Activated CD4-positive, alpha-beta T cell treated with anti-CD3 and anti-CD28 coated beads, Interleukin-2, amount 10 ng/mL, durations not matched to agents 7 days and 5 days (primary cell): ENCODE measurements at regions not wholly inside any gene's neighbourhood (a gene's known extent, or its start where the extent isn't known, plus 50 kb on each side); places are given as distances from the start of the nearest gene placed in this dataset.

ENCODE experiments used
- CTCF ChIA-PET: fragments of 350-600 bp; sonication (Branson Sonifier 250); formaldehyde crosslinking; loops from one replicate; lab custom pipeline; 2021; ENCODE audit warnings: antibody characterized with exemption; lab: Charles Lee
- POLR2A ChIA-PET: fragments of 350-600 bp; sonication (Branson Sonifier 250); formaldehyde crosslinking; loops from one replicate; lab custom pipeline; 2021; ENCODE audit warnings: antibody characterized with exemption; lab: Charles Lee
- DNase-seq: peaks from one replicate; pipeline ENCODE4 v3.0.0-alpha.2; 2020
- H3K27ac Mint-ChIP-seq: one replicate; pipeline ENCODE4 v1.8.0; 2021; ENCODE audit warnings: mild to moderate bottlenecking, moderate library complexity, mixed read lengths
- H3K27me3 Mint-ChIP-seq: one replicate; pipeline ENCODE4 v1.8.0; 2021; ENCODE audit warnings: mixed read lengths
- H3K36me3 Mint-ChIP-seq: one replicate; pipeline ENCODE4 v1.8.0; 2021; ENCODE audit warnings: low read depth, mixed read lengths
- H3K4me1 Mint-ChIP-seq: one replicate; pipeline ENCODE4 v1.8.0; 2021; ENCODE audit warnings: mixed read lengths
- H3K4me3 Mint-ChIP-seq: one replicate; pipeline ENCODE4 v1.8.0; 2021; ENCODE audit warnings: mild to moderate bottlenecking, moderate library complexity, mixed read lengths
- H3K9me3 Mint-ChIP-seq: one replicate; pipeline ENCODE4 v1.8.0; 2021; ENCODE audit warnings: mixed read lengths

- no peaks in the 10 kb centered on the region for H3K27me3 Mint-ChIP-seq
- H3K27ac Mint-ChIP-seq = no peak overlapping the region
- no peaks in the 10 kb centered on the region for H3K36me3 Mint-ChIP-seq
- no peaks in the 10 kb centered on the region for H3K4me1 Mint-ChIP-seq
- CTCF ChIA-PET = no interaction called here
- no peak overlapping the region for H3K4me3 Mint-ChIP-seq
- POLR2A ChIA-PET = no interaction called here
- no peak for DNase-seq
- no peaks in the 10 kb centered on the region for H3K9me3 Mint-ChIP-seq
Observed at GRCh38 chr4:147307896-147308674, 172.8 kb upstream of the EDNRA start.

- POLR2A ChIA-PET = interaction anchor here (0.6 kb wide), 1 partner anchor 20 kb away, joined by 3 read pairs; no protein-coding TSS in a partner anchor
- Mint-ChIP-seq H3K9me3 (no peaks in the 10 kb centered on the region), H3K27me3 (no peaks in the 10 kb centered on the region), H3K4me3 (no peak overlapping the region), H3K4me1 (no peaks in the 10 kb centered on the region), H3K36me3 (no peaks in the 10 kb centered on the region), H3K27ac (no peak overlapping the region)
- no peak for DNase-seq
- CTCF ChIA-PET = no interaction called here
Observed at GRCh38 chr4:147309434-147309833, 171.5 kb upstream of the EDNRA start.

GRCh38 chr4:147310312-147310711 is 170.6 kb upstream of the EDNRA start:
- ChIA-PET POLR2A (no interaction called here), CTCF (no interaction called here)
- no peak overlapping the region for H3K27ac Mint-ChIP-seq
- no peak for DNase-seq
- no peaks in the 10 kb centered on the region for H3K27me3 Mint-ChIP-seq
- no peaks in the 10 kb centered on the region for H3K36me3 Mint-ChIP-seq
- no peaks in the 10 kb centered on the region for H3K4me1 Mint-ChIP-seq
- no peak overlapping the region for H3K4me3 Mint-ChIP-seq
- no peaks in the 10 kb centered on the region for H3K9me3 Mint-ChIP-seq

- H3K4me3 Mint-ChIP-seq = no peak overlapping the region
- no peak overlapping the region for H3K27ac Mint-ChIP-seq
- no peaks in the 10 kb centered on the region for H3K9me3 Mint-ChIP-seq
- POLR2A ChIA-PET = no interaction called here
- H3K36me3 Mint-ChIP-seq = no peaks in the 10 kb centered on the region
- H3K4me1 Mint-ChIP-seq = no peaks in the 10 kb centered on the region
- DNase-seq = no peak
- CTCF ChIA-PET = no interaction called here
- no peaks in the 10 kb centered on the region for H3K27me3 Mint-ChIP-seq
Observed at GRCh38 chr4:147311956-147312355, 168.9 kb upstream of the EDNRA start.

- ChIA-PET POLR2A (no interaction called here), CTCF (no interaction called here)
- Mint-ChIP-seq H3K9me3 (no peaks in the 10 kb centered on the region), H3K27me3 (no peaks in the 10 kb centered on the region), H3K27ac (no peak overlapping the region), H3K4me1 (no peaks in the 10 kb centered on the region), H3K4me3 (no peak overlapping the region), H3K36me3 (no peaks in the 10 kb centered on the region)
- no peak for DNase-seq
Observed at GRCh38 chr4:147312376-147313046, 168.4 kb upstream of the EDNRA start.

- POLR2A ChIA-PET = no interaction called here
- H3K27me3 Mint-ChIP-seq = no peaks in the 10 kb centered on the region
- H3K36me3 Mint-ChIP-seq = no peaks in the 10 kb centered on the region
- H3K27ac Mint-ChIP-seq = no peak overlapping the region
- CTCF ChIA-PET = interaction anchor here (1.1 kb wide), 1 partner anchor 10 kb away, joined by 3 read pairs; no protein-coding TSS in a partner anchor
- no peaks in the 10 kb centered on the region for H3K4me1 Mint-ChIP-seq
- DNase-seq = no peak
- no peak overlapping the region for H3K4me3 Mint-ChIP-seq
- no peaks in the 10 kb centered on the region for H3K9me3 Mint-ChIP-seq
Observed at GRCh38 chr4:147313108-147313507, 167.8 kb upstream of the EDNRA start.

- Mint-ChIP-seq H3K4me3 (no peak overlapping the region), H3K9me3 (no peaks in the 10 kb centered on the region), H3K4me1 (no peaks in the 10 kb centered on the region), H3K27ac (no peak overlapping the region), H3K36me3 (no peaks in the 10 kb centered on the region), H3K27me3 (no peaks in the 10 kb centered on the region)
- CTCF ChIA-PET = no interaction called here
- no peak for DNase-seq
- POLR2A ChIA-PET = no interaction called here
Observed at GRCh38 chr4:147318586-147318985, 162.3 kb upstream of the EDNRA start.

- Mint-ChIP-seq H3K9me3 (no peaks in the 10 kb centered on the region), H3K36me3 (no peaks in the 10 kb centered on the region), H3K4me1 (no peaks in the 10 kb centered on the region), H3K27ac (no peak overlapping the region), H3K4me3 (no peak overlapping the region), H3K27me3 (no peaks in the 10 kb centered on the region)
- ChIA-PET CTCF (no interaction called here), POLR2A (no interaction called here)
- no peak for DNase-seq
Observed at GRCh38 chr4:147325571-147325981, 155.3 kb upstream of the EDNRA start.

GRCh38 chr4:147326591-147326990 is 154.3 kb upstream of the EDNRA start:
- no peak overlapping the region for H3K4me3 Mint-ChIP-seq
- H3K36me3 Mint-ChIP-seq = no peaks in the 10 kb centered on the region
- H3K4me1 Mint-ChIP-seq = no peaks in the 10 kb centered on the region
- ChIA-PET CTCF (no interaction called here), POLR2A (no interaction called here)
- no peaks in the 10 kb centered on the region for H3K9me3 Mint-ChIP-seq
- no peak for DNase-seq
- H3K27me3 Mint-ChIP-seq = no peaks in the 10 kb centered on the region
- no peak overlapping the region for H3K27ac Mint-ChIP-seq

GRCh38 chr4:147327322-147327721 is 153.6 kb upstream of the EDNRA start:
- no peaks in the 10 kb centered on the region for H3K27me3 Mint-ChIP-seq
- ChIA-PET POLR2A (no interaction called here), CTCF (no interaction called here)
- H3K27ac Mint-ChIP-seq = no peak overlapping the region
- no peaks in the 10 kb centered on the region for H3K4me1 Mint-ChIP-seq
- H3K36me3 Mint-ChIP-seq = no peaks in the 10 kb centered on the region
- DNase-seq = no peak
- no peak overlapping the region for H3K4me3 Mint-ChIP-seq
- H3K9me3 Mint-ChIP-seq = no peaks in the 10 kb centered on the region

GRCh38 chr4:147328189-147328588 is 152.7 kb upstream of the EDNRA start:
- POLR2A ChIA-PET = no interaction called here
- no peaks in the 10 kb centered on the region for H3K36me3 Mint-ChIP-seq
- H3K27ac Mint-ChIP-seq = no peak overlapping the region
- H3K27me3 Mint-ChIP-seq = no peaks in the 10 kb centered on the region
- CTCF ChIA-PET = no interaction called here
- H3K4me3 Mint-ChIP-seq = no peak overlapping the region
- no peak for DNase-seq
- H3K4me1 Mint-ChIP-seq = no peaks in the 10 kb centered on the region
- no peaks in the 10 kb centered on the region for H3K9me3 Mint-ChIP-seq

GRCh38 chr4:147328756-147329446 is 152.0 kb upstream of the EDNRA start:
- Mint-ChIP-seq H3K36me3 (no peaks in the 10 kb centered on the region), H3K27me3 (no peaks in the 10 kb centered on the region), H3K4me3 (no peak overlapping the region), H3K9me3 (no peaks in the 10 kb centered on the region), H3K4me1 (no peaks in the 10 kb centered on the region), H3K27ac (no peak overlapping the region)
- DNase-seq = no peak
- POLR2A ChIA-PET = no interaction called here
- CTCF ChIA-PET = no interaction called here

- no peaks in the 10 kb centered on the region for H3K9me3 Mint-ChIP-seq
- no peak overlapping the region for H3K27ac Mint-ChIP-seq
- no peaks in the 10 kb centered on the region for H3K27me3 Mint-ChIP-seq
- DNase-seq = no peak
- no peaks in the 10 kb centered on the region for H3K4me1 Mint-ChIP-seq
- H3K36me3 Mint-ChIP-seq = no peaks in the 10 kb centered on the region
- POLR2A ChIA-PET = no interaction called here
- no peak overlapping the region for H3K4me3 Mint-ChIP-seq
- CTCF ChIA-PET = no interaction called here
Observed at GRCh38 chr4:147332091-147332490, 148.8 kb upstream of the EDNRA start.
